Rectal smooth muscle tissue (tissue), 1 donor: ENCODE measurements at regions not wholly inside any gene's neighbourhood (a gene's known extent, or its start where the extent isn't known, plus 50 kb on each side); places are given as distances from the start of the nearest gene placed in this dataset.
"Not testable (repeated sequence)": the region's sequence is repeated elsewhere in the genome, so short reads cannot be mapped to it uniquely, and the experiment has no call there.

Source experiments
- H3K27ac ChIP-seq: one replicate; pipeline ENCODE4 v1.7.0; 2013; ENCODE audit warnings: low read depth, low read length, inconsistent platforms
- H3K27me3 ChIP-seq: one replicate; pipeline ENCODE4 v1.7.0; 2013; ENCODE audit warnings: low read length; ENCODE audit not compliant: control insufficient read depth, insufficient read depth
- H3K36me3 ChIP-seq: one replicate; pipeline ENCODE4 v1.7.0; 2013; ENCODE audit warnings: low read length; ENCODE audit not compliant: control insufficient read depth, insufficient read depth
- H3K4me1 ChIP-seq: one replicate; pipeline ENCODE4 v1.7.0; 2013; ENCODE audit warnings: low read length; ENCODE audit not compliant: control insufficient read depth, insufficient read depth
- H3K4me3 ChIP-seq: one replicate; pipeline ENCODE4 v1.7.0; 2013; ENCODE audit warnings: low read length
- H3K9ac ChIP-seq: one replicate; pipeline ENCODE4 v1.7.0; 2013; ENCODE audit warnings: low read length

DNA sequence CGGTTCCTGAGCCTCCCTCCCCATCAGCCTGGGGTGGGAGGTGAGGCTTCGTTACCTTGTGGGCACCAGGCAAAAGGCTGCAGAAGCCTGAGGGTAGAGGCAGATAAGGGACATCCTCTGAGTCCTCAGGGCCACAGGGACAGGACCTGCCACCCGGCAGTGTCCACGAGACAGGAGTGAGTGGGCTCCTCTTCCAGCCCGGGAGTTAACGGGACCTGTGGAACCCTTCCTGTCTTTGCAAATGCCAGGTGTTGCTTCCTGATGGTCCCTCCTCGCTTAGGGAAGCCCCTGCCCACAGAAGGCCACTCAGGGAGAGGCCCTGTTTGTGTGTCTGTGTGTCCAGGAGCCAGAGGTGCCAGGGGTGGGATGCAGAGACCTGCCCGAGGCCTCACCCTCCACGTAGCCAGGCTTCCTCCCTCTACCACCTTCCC is 111.1 kb upstream of the ALDH1A3 start:
- Histone ChIP-seq H3K9ac (no peak overlapping the region), H3K27ac (no peak overlapping the region), H3K4me1 (peaks cover 2% of the 10 kb centered on the region), H3K27me3 (no peaks in the 10 kb centered on the region), H3K36me3 (no peaks in the 10 kb centered on the region), H3K4me3 (no peak overlapping the region)

DNA sequence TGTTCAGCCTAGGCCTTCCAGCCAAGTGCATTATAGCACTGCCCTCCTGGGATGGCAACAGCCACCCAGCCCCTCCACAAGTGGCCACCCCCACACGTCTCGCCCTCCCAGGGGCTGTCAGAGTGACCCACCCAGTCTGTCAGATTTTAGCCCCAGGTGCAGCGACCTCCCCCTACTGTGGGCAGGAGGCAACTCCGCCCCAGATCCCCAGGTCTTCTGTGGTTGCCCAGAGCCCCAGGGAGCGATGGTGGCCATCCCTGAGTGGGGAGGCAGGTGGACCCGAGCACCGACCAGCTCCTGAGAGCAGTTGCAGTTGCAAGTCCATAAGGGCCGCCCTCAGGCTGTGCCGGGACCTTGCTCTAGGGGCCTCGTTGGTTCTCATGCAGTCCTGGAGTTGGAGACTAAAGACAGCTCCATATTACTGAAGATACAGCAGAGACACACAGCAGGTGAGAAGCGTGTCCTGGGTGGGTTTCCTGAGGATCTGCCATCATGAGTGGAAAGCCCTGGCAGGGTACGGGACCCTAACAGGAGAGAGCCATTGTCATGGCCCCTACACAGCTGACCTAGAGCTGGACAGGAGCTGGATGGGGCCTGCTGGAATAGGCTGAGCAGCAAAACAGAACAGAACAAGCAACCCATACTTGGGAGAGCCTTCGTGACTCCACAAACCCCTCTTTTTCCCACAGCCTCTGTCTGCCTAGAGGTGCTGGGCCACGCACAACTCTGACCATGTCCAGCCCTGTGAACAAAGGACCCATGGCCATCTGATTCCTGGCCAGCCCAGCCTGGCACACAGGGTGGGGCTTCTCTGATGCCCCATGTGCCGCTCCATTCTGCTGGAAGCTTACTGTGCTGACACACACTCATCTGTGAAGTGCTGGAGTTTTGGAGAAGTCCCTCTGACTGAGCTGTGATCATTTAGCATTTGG is 110.3 kb upstream of the ALDH1A3 start:
- H3K36me3 ChIP-seq, result no peaks in the 10 kb centered on the region
- no peak overlapping the region for H3K9ac ChIP-seq
- H3K4me3 ChIP-seq, result no peak overlapping the region
- no peaks in the 10 kb centered on the region for H3K27me3 ChIP-seq
- peaks cover 2% of the 10 kb centered on the region for H3K4me1 ChIP-seq
- no peak overlapping the region for H3K27ac ChIP-seq

DNA sequence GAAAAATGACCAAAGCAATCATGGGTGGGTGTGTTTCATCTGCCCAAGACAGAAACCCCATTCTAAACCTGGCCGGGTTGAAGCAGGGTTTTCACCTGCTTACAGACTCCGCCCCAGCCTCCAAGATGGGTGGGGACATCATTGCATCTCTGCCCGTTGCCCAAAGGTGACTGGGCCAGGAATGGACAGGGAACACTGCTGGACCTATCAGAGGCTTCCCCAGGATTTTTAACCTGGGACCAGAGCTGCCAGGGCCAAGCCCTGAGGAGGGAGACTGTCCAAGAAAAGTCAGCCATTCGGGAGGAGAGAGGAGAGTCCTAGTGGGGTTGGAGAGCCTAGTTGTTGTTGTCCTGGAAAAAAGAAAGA is 109.7 kb upstream of the ALDH1A3 start:
- Histone ChIP-seq H3K4me3 (no peak overlapping the region), H3K27me3 (no peaks in the 10 kb centered on the region), H3K36me3 (no peaks in the 10 kb centered on the region), H3K4me1 (peaks cover 2% of the 10 kb centered on the region), H3K27ac (no peak overlapping the region), H3K9ac (no peak overlapping the region)

DNA sequence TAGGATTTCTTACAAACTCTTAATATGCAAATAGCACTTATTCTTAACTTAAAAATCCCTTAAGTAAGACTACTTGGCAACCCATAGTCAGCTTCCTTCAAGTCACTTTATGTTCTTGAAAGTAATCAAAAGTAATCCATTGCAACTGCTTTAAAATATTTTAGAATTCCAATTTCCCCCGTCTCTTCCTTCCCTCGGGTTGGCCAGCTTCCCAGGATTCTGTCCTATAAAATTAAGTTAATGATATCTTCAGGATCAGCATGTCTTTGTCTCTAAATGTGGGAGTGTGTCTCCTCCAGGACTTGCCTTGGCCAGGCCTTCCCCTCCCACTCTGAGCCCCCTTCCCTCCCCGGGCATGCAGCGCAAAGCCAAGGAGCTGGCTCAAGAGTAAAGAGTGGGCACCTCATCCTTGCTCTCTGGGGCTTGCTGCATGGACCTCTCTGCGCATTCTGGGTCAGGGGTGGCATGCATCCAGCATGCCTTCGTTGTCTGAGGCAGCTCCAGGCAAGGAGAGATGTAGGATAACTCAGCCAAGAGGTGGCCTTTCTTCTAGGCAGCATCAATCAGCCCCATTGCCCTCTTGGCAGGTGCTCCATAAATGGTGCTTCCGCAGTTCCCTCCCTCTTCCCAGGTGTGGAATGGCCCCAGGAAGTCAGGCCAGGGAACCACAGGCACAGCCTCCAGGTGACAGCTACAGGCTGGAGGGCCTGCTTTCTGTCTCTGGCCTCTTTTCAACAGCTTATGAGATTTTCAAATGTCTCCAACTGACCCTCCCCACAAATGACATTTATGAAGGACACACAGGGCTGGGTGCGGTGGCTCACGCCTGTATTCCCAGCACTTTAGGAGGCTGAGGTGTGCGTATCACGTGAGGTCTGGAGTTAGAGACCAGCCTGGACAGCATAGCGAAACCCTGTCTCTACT is 108.7 kb upstream of the ALDH1A3 start:
- H3K27me3 ChIP-seq, result no peaks in the 10 kb centered on the region
- H3K36me3 ChIP-seq, result no peaks in the 10 kb centered on the region
- H3K27ac ChIP-seq, result no peak overlapping the region
- H3K4me3 ChIP-seq, result no peak overlapping the region
- no peak overlapping the region for H3K9ac ChIP-seq
- peaks cover 2% of the 10 kb centered on the region for H3K4me1 ChIP-seq

DNA sequence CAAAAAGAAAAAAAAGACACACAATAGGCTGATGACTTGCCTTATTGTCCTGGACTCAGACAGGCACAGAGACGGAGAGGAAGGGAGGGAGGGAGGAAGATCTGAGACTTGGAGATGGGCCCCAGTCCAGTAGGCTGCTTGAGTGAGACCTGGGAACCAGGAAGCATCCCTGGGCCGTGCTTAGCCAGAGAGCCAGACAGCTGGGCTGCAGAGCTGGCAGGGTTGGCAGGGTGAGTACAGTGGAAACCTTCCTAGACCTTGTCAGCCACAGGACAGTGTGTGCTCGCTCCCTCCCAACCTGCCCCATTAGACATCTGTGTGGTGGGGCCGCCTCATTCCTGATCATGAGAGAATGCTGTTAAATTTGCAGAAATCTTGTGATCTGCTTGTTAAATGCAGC is 107.9 kb upstream of the ALDH1A3 start:
- Histone ChIP-seq H3K9ac (no peak overlapping the region), H3K27me3 (no peaks in the 10 kb centered on the region), H3K27ac (no peak overlapping the region), H3K4me3 (no peak overlapping the region), H3K36me3 (no peaks in the 10 kb centered on the region), H3K4me1 (peaks cover 2% of the 10 kb centered on the region)

DNA sequence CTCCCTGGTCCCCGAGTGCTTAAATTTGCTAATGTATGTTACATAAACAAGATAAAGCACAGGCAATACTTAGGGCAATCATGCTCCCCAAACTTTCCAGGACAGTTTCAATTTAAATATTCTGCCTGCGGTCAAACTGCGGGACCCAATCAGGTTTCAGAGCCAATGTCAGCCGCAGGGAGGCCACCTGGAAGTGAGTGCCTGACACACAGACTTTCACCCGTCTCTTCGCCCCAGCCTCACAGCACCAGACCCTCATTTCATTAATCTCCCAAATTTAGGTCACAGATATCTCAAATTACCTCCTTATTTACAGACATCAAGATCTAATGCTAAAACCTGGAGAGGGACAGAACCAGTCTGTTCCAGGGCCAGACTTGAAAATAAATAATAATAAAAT is 107.2 kb upstream of the ALDH1A3 start:
- Histone ChIP-seq H3K27ac (no peak overlapping the region), H3K27me3 (no peaks in the 10 kb centered on the region), H3K4me3 (no peak overlapping the region), H3K9ac (no peak overlapping the region), H3K36me3 (no peaks in the 10 kb centered on the region), H3K4me1 (peaks cover 2% of the 10 kb centered on the region)

DNA sequence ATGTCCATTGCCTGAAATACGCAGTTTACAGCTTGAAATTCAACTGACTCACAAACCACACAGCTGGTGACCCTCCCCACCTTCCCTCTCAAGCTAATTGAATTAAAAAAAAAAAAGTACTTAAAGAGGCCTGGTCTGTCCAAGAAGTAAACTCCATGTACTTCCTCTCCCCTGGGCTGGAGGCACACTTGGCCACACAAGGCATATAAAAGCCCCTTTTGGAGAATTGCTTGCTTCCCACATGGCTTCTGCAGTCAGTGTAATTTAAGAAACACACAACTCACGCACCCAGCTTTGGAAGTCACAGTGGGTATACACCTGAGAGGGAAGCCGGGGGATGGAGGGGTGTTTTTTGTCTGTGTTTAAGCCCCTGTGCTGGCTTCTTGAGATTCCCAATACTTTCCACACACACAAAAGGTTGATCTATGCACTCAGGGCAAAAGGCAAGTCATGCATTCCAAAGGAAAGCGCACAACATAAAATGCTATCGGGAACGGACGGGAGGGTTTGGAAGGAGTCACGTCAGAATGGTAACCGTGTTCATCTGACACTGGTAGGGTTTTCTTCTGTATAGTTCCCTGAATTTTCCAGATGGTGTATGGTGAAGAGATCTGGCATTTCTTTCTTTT is 106.6 kb upstream of the ALDH1A3 start:
- no peaks in the 10 kb centered on the region for H3K27me3 ChIP-seq
- peaks cover 2% of the 10 kb centered on the region for H3K4me1 ChIP-seq
- no peaks in the 10 kb centered on the region for H3K36me3 ChIP-seq
- no peak overlapping the region for H3K4me3 ChIP-seq
- H3K27ac ChIP-seq, result no peak overlapping the region
- no peak overlapping the region for H3K9ac ChIP-seq

DNA sequence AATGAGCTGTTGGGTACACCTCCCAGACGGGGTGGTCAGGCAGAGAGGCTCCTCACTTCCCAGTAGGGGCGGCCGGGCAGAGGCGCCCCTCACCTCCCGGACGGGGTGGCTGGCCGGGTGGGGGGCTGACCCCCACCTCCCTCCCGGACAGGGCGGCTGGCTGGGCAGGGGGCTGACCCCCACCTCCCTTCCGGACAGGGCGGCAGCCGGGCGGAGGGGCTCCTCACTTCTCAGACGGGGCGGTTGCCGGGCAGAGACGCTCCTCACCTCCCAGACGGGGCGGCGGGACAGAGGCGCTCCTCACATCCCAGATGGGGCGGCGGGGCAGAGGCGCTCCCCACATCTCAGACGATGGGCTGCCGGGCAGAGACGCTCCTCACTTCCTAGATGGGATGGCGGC is 105.6 kb upstream of the ALDH1A3 start:
- H3K27me3 ChIP-seq, H3K9ac ChIP-seq, H3K4me3 ChIP-seq, H3K4me1 ChIP-seq, H3K27ac ChIP-seq, H3K36me3 ChIP-seq: not testable (repeated sequence)

DNA sequence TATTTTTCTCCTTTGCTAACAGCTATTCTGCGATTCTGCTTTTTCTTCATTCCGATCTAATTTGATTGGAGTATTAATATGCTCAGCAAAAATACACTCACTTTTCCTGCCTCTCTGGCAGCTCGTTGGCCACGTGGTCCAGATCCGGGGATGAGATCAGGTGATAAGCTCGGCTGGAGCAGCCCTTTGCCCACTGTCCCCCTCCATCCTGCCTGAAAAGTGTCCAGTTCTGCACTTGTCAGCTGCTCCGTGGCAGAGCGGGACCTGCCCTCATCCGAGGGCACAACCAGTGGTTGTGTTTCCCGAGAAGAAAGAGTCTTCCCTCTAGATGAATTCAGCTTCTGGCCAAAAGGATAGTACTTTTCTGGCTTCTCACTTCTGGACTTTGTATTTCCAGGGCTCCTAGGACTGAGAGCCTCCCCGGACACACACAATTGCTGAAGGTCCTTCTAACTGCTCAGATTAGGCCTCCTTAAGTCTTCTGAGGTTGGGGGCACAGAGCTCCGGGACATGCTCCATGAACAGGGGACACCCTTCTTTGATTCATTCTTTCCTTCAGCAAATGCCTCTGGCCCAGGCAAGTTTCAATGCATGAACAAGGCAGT is 103.9 kb upstream of the ALDH1A3 start:
- Histone ChIP-seq H3K27me3 (no peaks in the 10 kb centered on the region), H3K4me3 (no peak overlapping the region), H3K9ac (no peak overlapping the region), H3K27ac (no peak overlapping the region), H3K36me3 (no peaks in the 10 kb centered on the region), H3K4me1 (peaks cover 2% of the 10 kb centered on the region)

DNA sequence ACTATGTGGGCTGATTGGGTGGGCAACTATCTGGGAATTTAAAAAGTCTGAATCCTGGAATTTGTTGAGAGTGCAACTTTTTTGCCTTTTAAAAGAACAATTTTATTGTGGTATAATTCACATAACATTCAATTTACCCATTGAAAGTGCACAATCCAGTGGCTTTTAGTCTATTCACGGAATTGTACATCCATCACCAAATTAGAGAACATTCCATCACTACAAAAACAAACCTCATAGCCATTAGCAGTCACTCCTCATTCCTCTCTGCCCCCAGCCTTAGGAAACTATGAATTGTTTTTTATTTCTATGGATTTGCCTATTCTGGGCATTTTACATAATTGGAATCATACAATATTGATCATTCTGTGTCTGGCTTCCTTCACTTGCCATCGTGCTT is 101.8 kb upstream of the ALDH1A3 start:
- H3K27ac ChIP-seq, result no peak overlapping the region
- H3K4me1 ChIP-seq, result no peaks in the 10 kb centered on the region
- no peak overlapping the region for H3K4me3 ChIP-seq

DNA sequence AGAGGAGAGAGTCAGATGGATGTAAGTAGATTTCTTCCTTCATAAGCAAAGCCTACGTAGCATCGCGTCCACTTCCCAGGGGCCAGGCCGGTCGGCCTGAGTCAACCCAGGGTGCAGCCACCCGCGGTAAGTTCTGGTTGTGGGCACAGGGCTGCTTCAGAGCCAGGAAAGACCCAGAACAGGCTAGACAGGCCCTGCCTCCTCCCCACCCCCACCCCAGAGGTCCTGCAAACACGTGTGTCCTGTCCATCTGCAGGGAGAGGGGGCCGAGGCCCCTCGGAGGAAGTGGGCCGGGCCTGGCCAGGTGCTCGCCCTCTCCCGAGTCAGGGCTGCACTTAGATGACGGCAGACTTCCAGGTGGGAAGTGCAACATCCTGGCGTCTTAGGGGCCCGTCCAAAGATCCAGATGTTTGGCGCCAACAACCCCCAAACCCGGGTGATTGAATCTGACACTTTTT is 100.8 kb upstream of the ALDH1A3 start:
- Histone ChIP-seq H3K27ac (no peak overlapping the region), H3K36me3 (no peaks in the 10 kb centered on the region), H3K4me3 (no peak overlapping the region), H3K9ac (no peak overlapping the region), H3K4me1 (no peaks in the 10 kb centered on the region), H3K27me3 (no peaks in the 10 kb centered on the region)

More for the DNA sequence above, 101.8 kb upstream of the ALDH1A3 start:
- no peaks in the 10 kb centered on the region for H3K36me3 ChIP-seq
- no peak overlapping the region for H3K9ac ChIP-seq
- no peaks in the 10 kb centered on the region for H3K27me3 ChIP-seq
